WTC11 (cell line): ENCODE measurements at regions not wholly inside any gene's neighbourhood (a gene's known extent, or its start where the extent isn't known, plus 50 kb on each side); places are given as distances from the start of the nearest gene placed in this dataset.

Source experiments
- ATAC-seq: fragments of 200-7000 bp; cut with Tn5 transposase; 2 replicates; pipeline ENCODE4 v1.10.0; 2021; ENCODE audit warnings: mild to moderate bottlenecking, moderate library complexity
- CTCF ChIA-PET: fragments of 300-600 bp; sonication (Branson Sonifier 250); formaldehyde crosslinking; loops from one replicate; lab custom pipeline; 2021; ENCODE audit warnings: antibody characterized with exemption; lab: Charles Lee
- POLR2A ChIA-PET: fragments of 350-600 bp; sonication (Branson Sonifier 250); formaldehyde crosslinking; loops from one replicate; lab custom pipeline; 2021; ENCODE audit warnings: antibody characterized with exemption; lab: Charles Lee
- DNase-seq: peaks from one replicate; pipeline ENCODE4 v3.0.0; 2021; ENCODE audit warnings: low spot score
- H3K27ac Mint-ChIP-seq: 2 replicates; pipeline ENCODE4 v1.8.0; 2021; ENCODE audit warnings: mixed read lengths
- H3K27me3 Mint-ChIP-seq: 2 replicates; pipeline ENCODE4 v1.8.0; 2021; ENCODE audit warnings: low read depth, mild to moderate bottlenecking, moderate library complexity, mixed read lengths
- H3K36me3 Mint-ChIP-seq: 2 replicates; pipeline ENCODE4 v1.8.0; 2021; ENCODE audit warnings: mixed read lengths
- H3K4me1 Mint-ChIP-seq: 2 replicates; pipeline ENCODE4 v1.8.0; 2022; ENCODE audit warnings: mixed read lengths
- H3K4me3 Mint-ChIP-seq: 2 replicates; pipeline ENCODE4 v1.8.0; 2021; ENCODE audit warnings: mild to moderate bottlenecking, moderate library complexity, mixed read lengths
- H3K9me3 Mint-ChIP-seq: 2 replicates; pipeline ENCODE4 v1.8.0; 2021; ENCODE audit warnings: mixed read lengths
- ATF1 ChIP-seq: sonication (generic); formaldehyde crosslinking; IDR thresholded peaks from 2 replicates; pipeline ENCODE4 v1.8.1; 2023; ENCODE audit warnings: mild to moderate bottlenecking, moderate library complexity, missing genetic modification reagents
- CTCF ChIP-seq: fragments of 200-600 bp; IDR thresholded peaks from 2 replicates; pipeline ENCODE4 v1.8.0; 2022; ENCODE audit warnings: antibody characterized with exemption
- E2F4 ChIP-seq: sonication (generic); formaldehyde crosslinking; IDR thresholded peaks from 2 replicates; pipeline ENCODE4 v1.8.1; 2022; ENCODE audit warnings: low read depth, mild to moderate bottlenecking, moderate library complexity, missing genetic modification reagents, borderline replicate concordance
- E2F5 ChIP-seq: sonication (generic); formaldehyde crosslinking; IDR thresholded peaks from 2 replicates; pipeline ENCODE4 v1.8.1; 2022; ENCODE audit warnings: mild to moderate bottlenecking, moderate library complexity, missing genetic modification reagents
- EMX1 ChIP-seq: fragments of 250-450 bp; sonication (Bioruptor Pico); IDR thresholded peaks from 2 replicates; pipeline ENCODE4 v1.8.0; 2021; ENCODE audit warnings: mild to moderate bottlenecking
- ETV6 ChIP-seq: sonication (generic); formaldehyde crosslinking; IDR thresholded peaks from 2 replicates; pipeline ENCODE4 v1.8.1; 2022; ENCODE audit warnings: mild to moderate bottlenecking, missing genetic modification reagents
- GTF2I ChIP-seq: fragments of 250-450 bp; sonication (Bioruptor Pico); conservative IDR thresholded peaks from 2 replicates; pipeline ENCODE4 v1.4.0; 2021; ENCODE audit warnings: mild to moderate bottlenecking
- IRF1 ChIP-seq: sonication (generic); formaldehyde crosslinking; IDR thresholded peaks from 2 replicates; pipeline ENCODE4 v1.8.0; 2023; ENCODE audit warnings: missing genetic modification reagents
- MAX ChIP-seq: sonication (generic); formaldehyde crosslinking; IDR thresholded peaks from 2 replicates; pipeline ENCODE4 v1.8.0; 2022; ENCODE audit warnings: mild to moderate bottlenecking, missing genetic modification reagents
- MYBL2 ChIP-seq: sonication (generic); formaldehyde crosslinking; IDR thresholded peaks from 2 replicates; pipeline ENCODE4 v1.8.1; 2023; ENCODE audit warnings: mild to moderate bottlenecking, moderate library complexity, missing genetic modification reagents
- NFATC4 ChIP-seq: fragments of 250-450 bp; sonication (Bioruptor Pico); IDR thresholded peaks from 2 replicates; pipeline ENCODE4 v1.9.0; 2021; ENCODE audit warnings: mild to moderate bottlenecking
- NR3C1 ChIP-seq: sonication (generic); formaldehyde crosslinking; conservative IDR thresholded peaks from 2 replicates; pipeline ENCODE4 v1.8.1; 2023; ENCODE audit warnings: low read depth, mild to moderate bottlenecking, missing genetic modification reagents
- OVOL2 ChIP-seq: fragments of 250-450 bp; sonication (Bioruptor Pico); IDR thresholded peaks from 2 replicates; pipeline ENCODE4 v1.9.0; 2021; ENCODE audit warnings: mild to moderate bottlenecking, borderline replicate concordance
- RORB ChIP-seq: fragments of 250-450 bp; sonication (Bioruptor Pico); IDR thresholded peaks from 2 replicates; pipeline ENCODE4 v1.9.0; 2021; ENCODE audit warnings: mild to moderate bottlenecking
- SMAD3 ChIP-seq: sonication (generic); formaldehyde crosslinking; IDR thresholded peaks from 2 replicates; pipeline ENCODE4 v1.8.0; 2022; ENCODE audit warnings: missing genetic modification reagents, mild to moderate bottlenecking, borderline replicate concordance
- SP1 ChIP-seq: sonication (generic); formaldehyde crosslinking; conservative IDR thresholded peaks from 2 replicates; pipeline ENCODE4 v1.8.1; 2022; ENCODE audit warnings: missing genetic modification reagents
- ZBTB43 ChIP-seq: sonication (generic); formaldehyde crosslinking; IDR thresholded peaks from 2 replicates; pipeline ENCODE4 v1.8.1; 2023; ENCODE audit warnings: mild to moderate bottlenecking, missing genetic modification reagents
- ZNF263 ChIP-seq: sonication (generic); formaldehyde crosslinking; IDR thresholded peaks from 2 replicates; pipeline ENCODE4 v1.8.1; 2022; ENCODE audit warnings: low read depth, mild to moderate bottlenecking, moderate library complexity, missing genetic modification reagents
- ZNF281 ChIP-seq: sonication (generic); formaldehyde crosslinking; IDR thresholded peaks from 2 replicates; pipeline ENCODE4 v1.8.0; 2023; ENCODE audit warnings: mild to moderate bottlenecking, missing genetic modification reagents
- ZNF317 ChIP-seq: sonication (generic); formaldehyde crosslinking; IDR thresholded peaks from 2 replicates; pipeline ENCODE4 v1.8.1; 2023; ENCODE audit warnings: low read depth, mild to moderate bottlenecking, moderate library complexity, missing genetic modification reagents, borderline replicate concordance
- ZNF423 ChIP-seq: fragments of 250-450 bp; sonication (Bioruptor Pico); IDR thresholded peaks from 2 replicates; pipeline ENCODE4 v2.1.2; 2022; ENCODE audit warnings: mild to moderate bottlenecking, moderate library complexity
- ZNF532 ChIP-seq: fragments of 250-450 bp; sonication (Bioruptor Pico); IDR thresholded peaks from 2 replicates; pipeline ENCODE4 v1.9.0; 2021; ENCODE audit warnings: mild to moderate bottlenecking, borderline replicate concordance

GRCh38 chr7:121610243-121610642 is 214.1 kb upstream of the FAM3C start:
- Mint-ChIP-seq H3K27me3 (no peaks in the 10 kb centered on the region), H3K4me1 (peaks cover 13% of the 10 kb centered on the region), H3K9me3 (peaks cover 24% of the 10 kb centered on the region), H3K4me3 (no peak overlapping the region), H3K36me3 (no peaks in the 10 kb centered on the region), H3K27ac (no peak overlapping the region)
- ChIA-PET POLR2A (no interaction called here), CTCF (no interaction called here)
- no peak for ATAC-seq
- DNase-seq: no peak
- TF ChIP-seq ZNF263 (CRISPR knock-in tag) (no peak), IRF1 (CRISPR knock-in tag) (no peak), ZNF317 (no peak), ZNF281 (CRISPR knock-in tag) (no peak), ZNF532 (CRISPR knock-in tag) (no peak), MYBL2 (CRISPR knock-in tag) (no peak), ZNF423 (CRISPR knock-in tag) (no peak), SP1 (CRISPR knock-in tag) (no peak)

- Mint-ChIP-seq H3K36me3 (no peaks in the 10 kb centered on the region), H3K9me3 (peaks cover 16% of the 10 kb centered on the region), H3K27ac (no peak overlapping the region), H3K4me3 (no peak overlapping the region), H3K27me3 (no peaks in the 10 kb centered on the region), H3K4me1 (peaks cover 20% of the 10 kb centered on the region)
- POLR2A ChIA-PET: no interaction called here
- CTCF ChIA-PET: no interaction called here
- ATAC-seq (no peak), DNase-seq (no peak)
- TF ChIP-seq E2F4 (CRISPR knock-in tag): no peak
- TF ChIP-seq SMAD3 (CRISPR knock-in tag): no peak
- TF ChIP-seq NR3C1 (CRISPR knock-in tag): no peak
- TF ChIP-seq NFATC4 (CRISPR knock-in tag): no peak
- no peak for TF ChIP-seq GTF2I
- TF ChIP-seq E2F5 (CRISPR knock-in tag): no peak
- TF ChIP-seq ATF1 (CRISPR knock-in tag): no peak
- no peak for TF ChIP-seq ZNF317
- no peak for TF ChIP-seq ETV6 (CRISPR knock-in tag)
- TF ChIP-seq MAX (CRISPR knock-in tag): no peak
- TF ChIP-seq CTCF: no peak
- no peak for TF ChIP-seq ZBTB43 (CRISPR knock-in tag)
- TF ChIP-seq OVOL2 (CRISPR knock-in tag): no peak
- TF ChIP-seq RORB (CRISPR knock-in tag): no peak
- no peak for TF ChIP-seq EMX1 (CRISPR knock-in tag)
Observed at GRCh38 chr7:121609208-121609607, 213.1 kb upstream of the FAM3C start.
